NCI-H345 treated with DMSO at 0.1 percent for 48 hours (cell line): ENCODE measurements at regions not wholly inside any gene's neighbourhood (a gene's known extent, or its start where the extent isn't known, plus 50 kb on each side); places are given as distances from the start of the nearest gene placed in this dataset.

Experiments
- DNase-seq: peaks from one replicate; lab custom pipeline; 2025; ENCODE audit not compliant: unreplicated experiment; lab: John Stamatoyannopoulos, UW

GRCh38 chr13:60282708-60283107 is 114.3 kb upstream of the TDRD3 start:
- DNase-seq, result peak; percentile 97

- no peak for DNase-seq
These were observed 110.3 kb upstream of the TDRD3 start for GRCh38 chr13:60286707-60287106.

- peak; percentile 84 for DNase-seq
These were observed 108.5 kb upstream of the TDRD3 start for GRCh38 chr13:60288569-60288968.

- DNase-seq, result no peak
These were observed 93.9 kb upstream of the TDRD3 start for GRCh38 chr13:60303166-60303565.

GRCh38 chr13:60311527-60311926 is 85.5 kb upstream of the TDRD3 start:
- no peak for DNase-seq

GRCh38 chr13:60312851-60313505 is 84.0 kb upstream of the TDRD3 start:
- DNase-seq, result no peak

GRCh38 chr13:60318186-60318585 is 78.8 kb upstream of the TDRD3 start:
- DNase-seq, result no peak

- DNase-seq, result no peak
These were observed 72.9 kb upstream of the TDRD3 start for GRCh38 chr13:60324131-60324530.

- DNase-seq, result no peak
These were observed 70.7 kb upstream of the TDRD3 start for GRCh38 chr13:60326273-60326672.

- DNase-seq, result no peak
These were observed 69.5 kb upstream of the TDRD3 start for GRCh38 chr13:60327511-60327910.

- no peak for DNase-seq
These were observed 68.9 kb upstream of the TDRD3 start for GRCh38 chr13:60328073-60328472.

GRCh38 chr13:60329221-60329923 is 67.6 kb upstream of the TDRD3 start:
- peak; percentile 69 for DNase-seq

GRCh38 chr13:60331249-60332012 is 65.6 kb upstream of the TDRD3 start:
- no peak for DNase-seq

- no peak for DNase-seq
These were observed 64.3 kb upstream of the TDRD3 start for GRCh38 chr13:60332682-60333081.

GRCh38 chr13:60334310-60334709 is 62.7 kb upstream of the TDRD3 start:
- no peak for DNase-seq

GRCh38 chr13:60335531-60335930 is 61.5 kb upstream of the TDRD3 start:
- DNase-seq, result peak; percentile 47

GRCh38 chr13:60338754-60339153 is 58.3 kb upstream of the TDRD3 start:
- DNase-seq, result no peak

- DNase-seq, result no peak
These were observed 53.0 kb upstream of the TDRD3 start for GRCh38 chr13:60343978-60344377.

GRCh38 chr13:60347174-60347573 is 49.8 kb upstream of the TDRD3 start:
- no peak for DNase-seq
